GM03348 (cell line): ENCODE measurements at regions not wholly inside any gene's neighbourhood (a gene's known extent, or its start where the extent isn't known, plus 50 kb on each side); places are given as distances from the start of the nearest gene placed in this dataset.
"Not testable (repeated sequence)": the region's sequence is repeated elsewhere in the genome, so short reads cannot be mapped to it uniquely, and the experiment has no call there.

Experiments used
- DNase-seq: peaks from one replicate; pipeline ENCODE4 v3.0.0; 2012; ENCODE audit warnings: low spot score

GRCh38 chr2:595141-595815, 81.9 kb downstream of the TMEM18 start:
- no peak for DNase-seq

DNA sequence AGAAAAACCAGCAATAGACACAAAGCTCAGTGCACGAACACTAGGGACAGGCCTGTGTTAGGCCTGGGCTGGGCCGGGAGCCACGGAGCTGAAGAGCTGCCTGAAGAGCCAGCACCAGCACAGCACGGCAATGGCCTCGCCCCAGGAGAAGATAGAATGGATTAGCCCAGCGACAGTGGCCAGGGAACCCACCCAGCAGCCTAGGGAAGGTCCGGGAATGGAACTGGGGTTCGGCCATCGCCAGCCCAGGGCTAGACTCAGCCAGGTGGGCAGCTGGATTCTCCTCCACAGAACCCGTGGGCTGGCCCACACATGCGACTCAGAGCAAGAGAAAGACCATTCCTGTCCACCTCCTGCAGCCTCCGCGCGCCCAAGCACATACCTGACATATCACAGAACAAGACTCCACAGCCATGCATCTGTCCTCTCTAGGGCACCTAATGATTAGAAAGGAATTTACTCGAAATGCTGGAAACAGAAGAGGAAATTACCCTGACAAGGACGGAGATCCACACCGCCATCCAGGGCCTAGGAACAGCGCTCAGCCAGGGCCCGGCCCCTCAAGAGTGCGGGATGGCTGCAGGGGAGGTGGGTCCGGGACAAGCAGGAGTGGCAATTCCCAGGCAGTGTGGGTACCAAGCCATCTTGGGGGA, 82.8 kb downstream of the TMEM18 start:
- DNase-seq = no peak

DNA sequence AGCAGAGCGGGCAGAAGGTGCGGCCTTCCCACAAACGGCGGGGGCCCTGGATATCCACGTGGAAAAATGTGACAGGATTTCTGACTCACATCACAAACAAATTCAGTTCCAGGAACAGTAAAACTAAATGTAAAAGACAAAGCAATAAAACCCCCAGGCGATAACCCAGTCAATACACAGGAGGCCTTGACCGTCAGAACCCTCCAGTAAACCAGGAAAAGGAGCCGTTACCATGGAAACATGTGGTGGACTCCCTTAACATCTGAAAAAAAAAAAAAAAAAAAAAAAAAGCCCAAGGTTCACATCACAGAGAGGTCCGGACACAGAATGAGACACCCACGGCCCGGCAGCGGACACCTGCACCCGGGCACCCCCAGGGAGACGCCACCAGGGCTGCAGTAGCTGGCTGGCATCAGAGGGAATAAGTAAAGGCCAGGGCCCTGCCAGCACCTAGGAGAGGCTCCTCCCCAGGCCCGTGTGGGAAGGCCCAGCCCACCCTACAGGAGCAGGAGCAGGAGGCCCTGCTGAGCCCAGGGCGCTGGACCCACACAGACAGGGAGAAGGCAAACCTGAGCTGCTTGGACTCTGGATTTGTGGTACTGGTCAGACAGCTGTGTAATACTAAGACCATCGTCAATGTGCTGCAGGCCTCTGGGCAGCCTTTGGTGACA, 83.7 kb downstream of the TMEM18 start:
- no peak for DNase-seq

DNA sequence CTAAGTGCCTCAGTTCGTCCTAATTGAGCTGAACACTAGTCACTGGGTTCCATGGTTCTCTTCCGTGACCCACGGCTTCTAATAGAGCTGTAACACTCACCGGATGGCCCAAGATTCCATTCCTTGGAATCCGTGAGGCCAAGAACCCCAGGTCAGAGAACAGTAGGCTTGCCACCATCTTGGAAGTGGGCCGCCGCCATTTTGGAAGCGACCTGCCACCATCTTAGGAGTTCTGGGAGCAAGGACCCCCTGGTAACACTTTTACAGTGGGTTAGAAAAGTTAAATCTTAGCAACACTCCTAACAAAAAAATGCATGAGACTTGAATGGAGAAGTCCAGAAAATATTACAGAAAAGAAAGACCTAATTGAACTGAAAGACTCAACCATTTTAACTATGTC, 84.5 kb downstream of the TMEM18 start:
- DNase-seq = no peak

DNA sequence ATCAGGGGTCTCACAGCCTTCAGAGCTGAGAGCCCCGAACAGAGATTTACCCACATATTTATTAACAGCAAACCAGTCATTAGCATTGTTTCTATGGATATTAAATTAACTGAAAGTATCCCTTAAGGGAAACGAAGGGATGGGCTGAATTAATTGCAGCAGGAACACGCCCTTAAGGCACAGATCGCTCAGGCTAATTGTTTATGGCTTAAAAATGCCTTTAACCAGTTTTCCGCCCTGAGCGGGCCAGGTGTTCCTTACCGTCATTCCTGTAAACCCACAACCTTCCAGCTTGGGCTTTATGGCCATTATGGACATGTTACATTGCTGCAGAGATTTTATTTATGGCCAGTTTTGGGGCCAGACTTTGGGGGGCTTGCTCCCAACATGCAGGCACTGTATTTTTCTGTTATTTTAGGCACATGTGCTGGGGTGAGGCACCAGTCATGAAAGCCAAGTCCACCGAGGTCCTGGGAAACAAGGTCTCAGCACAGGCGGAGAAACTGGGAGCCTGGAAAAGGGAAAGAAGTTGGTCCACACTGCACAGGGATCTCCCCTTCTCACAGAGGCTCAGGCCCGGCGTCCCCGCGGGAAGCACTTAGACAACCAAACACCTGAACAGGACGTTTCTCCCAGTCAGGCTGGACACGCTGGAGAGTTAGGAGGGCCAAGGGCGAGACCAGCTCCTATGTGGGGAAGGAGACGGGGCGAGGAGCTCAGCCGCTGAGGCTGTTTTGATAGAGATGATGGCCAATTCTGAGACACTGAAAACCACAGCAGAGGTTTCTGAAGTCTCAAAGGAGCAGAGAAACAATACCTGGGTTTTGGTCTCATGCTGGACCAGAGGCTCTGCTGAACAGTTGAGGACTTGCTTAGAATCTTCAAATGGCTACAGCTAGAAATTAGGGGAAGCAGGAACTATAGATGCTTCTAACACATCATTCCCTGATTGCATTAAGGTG, 86.7 kb downstream of the TMEM18 start:
- no peak for DNase-seq

- no peak for DNase-seq
These were observed 87.7 kb downstream of the TMEM18 start for GRCh38 chr2:589281-590130.

DNA sequence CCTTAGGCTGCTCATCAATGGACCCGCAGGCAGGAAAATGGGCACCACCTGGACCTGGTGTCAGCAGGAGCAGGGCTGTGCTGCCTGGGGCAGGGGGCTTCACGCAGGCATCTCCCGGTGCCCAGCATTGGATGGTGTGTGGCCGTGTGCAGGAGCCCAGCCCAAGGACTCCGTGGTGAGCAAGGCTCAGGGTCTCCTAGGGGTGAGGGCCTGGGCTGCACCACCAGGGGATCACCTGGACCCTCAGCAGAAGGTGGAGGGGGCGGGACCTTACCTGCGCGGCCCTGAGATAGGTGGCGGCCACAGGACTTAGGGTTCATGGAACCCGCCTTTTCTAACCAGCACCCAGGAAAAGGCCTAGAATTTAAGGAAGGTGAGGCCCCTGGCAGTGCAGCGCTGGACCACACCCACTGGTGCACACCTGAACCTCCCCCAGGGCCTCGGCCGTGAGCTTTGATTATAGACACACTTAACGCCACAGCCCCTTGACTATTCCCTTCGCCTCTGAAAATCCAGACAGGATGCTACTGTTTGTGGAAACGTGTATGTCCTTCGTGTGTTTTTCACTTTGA, 89.0 kb downstream of the TMEM18 start:
- DNase-seq = no peak

GRCh38 chr2:587087-587960, 89.9 kb downstream of the TMEM18 start:
- no peak for DNase-seq

GRCh38 chr2:586641-587076, 90.5 kb downstream of the TMEM18 start:
- DNase-seq = no peak

DNA sequence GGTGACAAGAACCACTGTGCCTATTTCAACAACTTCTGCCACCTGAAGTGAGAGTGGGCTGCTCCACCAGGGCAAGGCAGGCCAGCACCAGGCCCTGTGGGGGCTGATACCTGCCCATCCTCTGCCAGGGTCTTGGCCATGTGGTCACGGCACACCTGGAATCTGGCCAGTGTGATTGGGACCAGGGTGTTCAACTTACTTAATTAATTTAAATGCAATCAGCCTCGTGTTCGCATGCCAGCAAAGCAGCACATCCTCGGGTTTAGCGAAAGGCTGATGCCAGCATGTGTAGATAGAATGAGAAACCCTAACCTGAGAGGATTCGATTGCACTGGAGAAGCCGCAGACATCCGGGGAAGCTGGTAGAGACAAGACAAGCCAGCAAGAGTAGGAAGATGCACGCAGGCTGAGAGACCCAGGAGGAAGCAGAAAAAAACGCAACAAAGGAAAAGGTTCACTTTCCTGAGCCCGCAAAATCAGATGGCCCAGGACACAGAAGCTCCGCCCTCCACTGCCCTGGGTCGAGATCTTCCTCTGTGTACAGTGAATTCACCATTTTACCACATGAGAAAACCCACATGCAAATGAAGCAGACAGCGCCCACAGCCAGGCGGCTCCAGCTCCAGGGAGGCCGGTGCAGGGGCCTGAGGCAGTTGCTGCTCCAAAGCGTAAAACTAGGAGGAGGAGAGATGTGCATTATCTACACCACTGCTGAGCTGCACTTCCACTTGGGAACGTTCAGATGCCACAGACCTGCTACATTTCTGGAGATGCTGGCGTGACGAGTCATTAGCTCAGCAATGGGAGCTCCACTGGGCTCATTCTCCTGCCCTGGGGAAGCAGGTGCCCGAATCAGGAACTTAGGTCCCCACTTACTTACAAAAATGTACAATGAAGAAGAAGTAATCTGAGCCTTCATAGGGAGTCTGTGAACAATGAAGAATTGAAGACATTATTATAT, 92.1 kb downstream of the TMEM18 start:
- no peak for DNase-seq

DNA sequence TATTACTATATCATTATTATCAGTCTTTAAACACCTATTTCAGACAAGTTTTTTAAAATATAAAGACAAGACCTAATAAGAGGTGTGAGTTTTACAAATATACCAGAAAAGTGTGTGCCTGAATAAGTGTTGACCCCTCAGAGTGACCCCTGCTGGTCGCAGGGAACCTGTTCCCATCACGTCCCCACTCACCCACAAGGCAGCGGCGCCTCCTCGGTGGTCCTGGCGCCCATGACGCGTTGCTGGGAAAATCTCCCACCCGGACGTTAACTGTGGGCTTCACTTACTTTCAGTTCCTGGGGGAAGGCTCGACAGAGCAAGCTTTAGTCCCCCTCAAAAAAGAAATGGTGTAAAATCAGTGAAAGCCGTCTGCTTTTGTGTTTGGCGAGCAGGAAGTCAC, 93.5 kb downstream of the TMEM18 start:
- DNase-seq = no peak

GRCh38 chr2:582792-583528, 94.2 kb downstream of the TMEM18 start:
- no peak for DNase-seq

- not testable (repeated sequence) for DNase-seq
These were observed 94.9 kb downstream of the TMEM18 start for GRCh38 chr2:582289-582688.

DNA sequence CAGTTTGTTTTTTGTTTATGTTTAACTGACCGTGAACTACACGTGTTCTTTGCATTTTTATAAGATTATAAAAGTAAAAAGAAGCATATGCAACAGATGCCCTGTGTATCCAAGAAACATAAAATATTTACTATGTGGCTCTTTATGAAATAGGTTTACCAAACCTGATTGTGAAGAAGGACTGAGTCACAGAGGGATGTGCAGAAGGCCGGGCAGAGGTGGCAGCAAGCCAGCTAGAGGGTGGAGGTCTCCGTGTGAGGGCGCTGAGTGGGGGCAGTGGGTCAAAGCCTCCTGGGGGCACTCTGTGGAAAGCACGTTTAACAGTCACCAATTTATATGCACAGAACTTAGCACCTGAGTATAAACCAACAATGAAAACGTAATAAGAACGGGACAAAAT, 97.2 kb downstream of the TMEM18 start:
- no peak for DNase-seq

DNA sequence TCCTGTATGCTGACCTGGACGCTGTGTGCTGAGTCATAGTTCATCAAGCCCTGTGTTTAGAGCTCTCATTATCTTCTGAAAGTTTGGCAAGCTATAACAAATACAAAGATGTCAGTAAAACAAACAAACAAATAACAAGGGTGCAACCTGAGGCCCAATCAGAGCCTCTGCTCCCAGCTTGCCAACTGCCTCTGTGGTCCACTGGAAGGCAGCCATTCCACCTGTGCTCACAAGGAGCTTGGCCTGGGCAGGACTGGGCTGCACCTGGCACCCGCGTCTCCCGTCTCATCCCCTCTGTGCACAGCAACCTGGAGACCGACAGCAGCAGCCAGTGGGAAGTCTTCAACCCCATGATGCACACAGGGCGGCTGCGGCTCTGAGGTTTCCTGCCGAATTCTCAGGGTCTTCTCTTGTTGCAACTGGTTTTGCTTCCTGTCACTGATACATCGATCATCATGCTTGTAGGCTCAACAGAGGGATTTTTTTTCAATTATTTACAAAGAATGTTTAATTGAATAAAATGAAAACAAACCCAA, 97.8 kb downstream of the TMEM18 start:
- DNase-seq = no peak

GRCh38 chr2:576292-576691, 100.9 kb downstream of the TMEM18 start:
- DNase-seq = no peak

DNA sequence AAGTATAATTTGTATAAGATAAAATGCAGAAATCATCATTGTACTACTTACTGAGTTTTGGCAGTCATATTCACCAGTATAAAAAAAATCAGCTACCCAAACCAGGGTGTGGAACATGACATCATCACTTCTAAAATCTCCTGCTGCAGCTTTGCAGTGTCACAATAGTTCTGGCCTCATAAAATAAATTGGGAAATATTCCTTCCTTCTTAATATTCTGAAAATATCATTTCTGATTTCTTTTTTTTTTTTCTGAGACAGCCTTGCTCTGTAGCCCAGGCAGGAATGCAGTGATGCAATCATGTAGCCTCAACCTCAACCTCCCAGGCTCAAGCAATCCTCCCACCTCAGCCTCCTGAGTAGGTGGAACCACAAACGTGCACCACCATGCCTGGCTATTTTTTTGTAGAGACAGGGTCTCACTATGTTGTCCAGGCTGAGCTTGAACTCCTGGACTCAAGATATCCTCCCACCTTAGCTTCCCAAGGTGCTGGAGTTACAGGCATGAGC, 101.4 kb downstream of the TMEM18 start:
- no peak for DNase-seq
